GM12878 (cell line): ENCODE measurements at regions not wholly inside any gene's neighbourhood (a gene's known extent, or its start where the extent isn't known, plus 50 kb on each side); places are given as distances from the start of the nearest gene placed in this dataset.

ENCODE experiments used
- ATAC-seq: fragments of 200-7000 bp; cut with Tn5 transposase; 3 replicates; pipeline ENCODE4 v1.9.1; 2020; ENCODE audit warnings: mild to moderate bottlenecking, moderate library complexity
- BruUV-seq: library from RNA; stranded (reverse); fragments of 400-500 nt; replicated peaks from 2 replicates; lab custom pipeline; 2021; lab: Mats Ljungman, UMichigan
- CTCF ChIA-PET: fragments of 300-600 bp; sonication (Branson Sonifier 250); formaldehyde crosslinking; extraction: SDS; loops from one replicate; lab custom pipeline; 2021; ENCODE audit warnings: inconsistent platforms; lab: Yijun Ruan, JAX
- POLR2A ChIA-PET: fragments of 350-600 bp; formaldehyde crosslinking; extraction: SDS; loops from one replicate; lab custom pipeline; 2021; ENCODE audit warnings: inconsistent platforms; lab: Charles Lee
- RAD21 ChIA-PET: fragments of 300-600 bp; sonication (Branson Sonifier 250); formaldehyde crosslinking; loops from one replicate; lab custom pipeline; 2023; ENCODE audit warnings: antibody characterized with exemption; ENCODE audit not compliant: unreplicated experiment; lab: Charles Lee
- SMC1A ChIA-PET: fragments of 300-600 bp; sonication (Branson Sonifier 250); formaldehyde crosslinking; loops from one replicate; lab custom pipeline; 2023; ENCODE audit not compliant: unreplicated experiment, uncharacterized antibody; lab: Charles Lee
- DNase-seq: peaks from one replicate; pipeline ENCODE4 v3.0.0-alpha.2; 2011; ENCODE audit warnings: low read depth, low spot score
- FAIRE-seq: peaks from 3 replicates; lab custom pipeline; 2011; peaks lifted over from hg19 to GRCh38; lab: Jason Lieb, UNC
- H2AFZ ChIP-seq: 2 replicates; pipeline ENCODE4 v1.6.0; 2011; ENCODE audit warnings: low read depth, low read length, control low read depth; ENCODE audit not compliant: control insufficient read depth
- H3K27ac ChIP-seq: 2 replicates; pipeline ENCODE4 v1.5.1; 2011; ENCODE audit warnings: control low read depth; ENCODE audit not compliant: control insufficient read depth, insufficient read depth
- H3K27me3 ChIP-seq, 2 experiments: replicated peaks in 1 of 2; 2 replicates each; pipeline versions ENCODE4 v1.6.0 to v1.6.1; 2011; ENCODE audit warnings: low read length in 1 of 2; ENCODE audit not compliant: control insufficient read depth in 2 of 2, insufficient read depth in 2 of 2
- H3K36me3 ChIP-seq, 2 experiments: 2 replicates each; pipeline ENCODE4 v1.5.1; 2011; ENCODE audit warnings: low read length in 1 of 2; ENCODE audit not compliant: control insufficient read depth in 2 of 2, insufficient read depth in 2 of 2
- H3K4me1 ChIP-seq: 2 replicates; pipeline ENCODE4 v1.6.1; 2011; ENCODE audit warnings: mild to moderate bottlenecking, low read length, moderate library complexity, mixed read lengths; ENCODE audit not compliant: control insufficient read depth, insufficient read depth
- H3K4me2 ChIP-seq: 2 replicates; pipeline ENCODE4 v1.6.0; 2011; ENCODE audit warnings: control low read depth; ENCODE audit not compliant: control insufficient read depth, insufficient read depth
- H3K4me3 ChIP-seq: fragments of 200-600 bp; sonication (generic); 2 replicates; pipeline ENCODE4 v1.5.1; 2016
- H3K79me2 ChIP-seq: 2 replicates; pipeline ENCODE4 v1.6.0; 2011; ENCODE audit warnings: low read length; ENCODE audit not compliant: control insufficient read depth, insufficient read depth
- H3K9ac ChIP-seq: 2 replicates; pipeline ENCODE4 v1.8.0; 2011; ENCODE audit warnings: low read length, control low read depth, mixed read lengths; ENCODE audit not compliant: control insufficient read depth, insufficient read depth
- H3K9me3 ChIP-seq: replicated peaks from 3 replicates; pipeline ENCODE4 v1.5.1; 2011; ENCODE audit warnings: mild to moderate bottlenecking, low read length; ENCODE audit not compliant: control insufficient read depth, insufficient read depth
- H4K20me1 ChIP-seq: 2 replicates; pipeline ENCODE4 v1.6.0; 2011; ENCODE audit not compliant: control insufficient read depth, insufficient read depth
- CBX5 ChIP-seq: sonication (generic); IDR thresholded peaks from 2 replicates; pipeline ENCODE4 v1.6.1; 2016; ENCODE audit warnings: low read depth, moderate library complexity, mild to moderate bottlenecking, inconsistent platforms
- NBN ChIP-seq: fragments of 450-650 bp; IDR thresholded peaks from 2 replicates; pipeline ENCODE4 v1.6.1; 2016
- SP1 ChIP-seq: IDR thresholded peaks from one replicate; pipeline ENCODE4 v1.6.1; 2011; ENCODE audit warnings: low read depth, low read length
- SPI1 ChIP-seq: IDR thresholded peaks from 2 replicates; pipeline ENCODE4 v1.6.1; 2011; ENCODE audit warnings: low read depth, mild to moderate bottlenecking, low read length, moderate library complexity, borderline replicate concordance; ENCODE audit not compliant: insufficient read depth
- TBL1XR1 ChIP-seq: IDR thresholded peaks from 2 replicates; pipeline ENCODE4 v1.6.1; 2012; ENCODE audit warnings: low read depth, low read length, improper control_type of control experiment
- WGBS: methylation state at CpG from one replicate; pipeline ENCODE4 v1.1.6; 2016; ENCODE audit warnings: low lambda C conversion rate; ENCODE audit not compliant: insufficient replicate concordance, insufficient coverage; ENCODE audit errors: missing lambda C conversion rate; 5-methylcytosine and 5-hydroxymethylcytosine counted together
- in situ Hi-C: fragments of 300-500 bp; cut with MboI; formaldehyde crosslinking; loops from 9 replicates; pipeline ENCODE4 v1.14.3; 2018; ENCODE audit warnings: mixed read lengths
- intact Hi-C: fragments of 100-400 bp; cut with micrococcal nuclease; formaldehyde crosslinking; loops from one replicate; pipeline ENCODE4 v1.14.2; 2022; ENCODE audit not compliant: unreplicated experiment
- TF ChIP-seq, protein P1 (sequence below): IDR thresholded peaks from 2 replicates; pipeline ENCODE4 v1.6.1; 2012; ENCODE audit warnings: improper control_type of control experiment, low read depth, low read length; ENCODE audit not compliant: insufficient replicate concordance
- TF ChIP-seq, protein P2 (sequence below): IDR thresholded peaks from 2 replicates; pipeline ENCODE4 v1.6.1; 2011; ENCODE audit warnings: borderline replicate concordance, low read depth, mild to moderate bottlenecking, moderate library complexity, mixed read lengths, low read length; ENCODE audit not compliant: insufficient read depth; ENCODE audit errors: extremely low read length
- TF ChIP-seq, protein P3 (sequence below): fragments of 450-650 bp; IDR thresholded peaks from 2 replicates; pipeline ENCODE4 v1.6.1; 2016; ENCODE audit warnings: mild to moderate bottlenecking, moderate library complexity, borderline replicate concordance
- TF ChIP-seq, protein P4 (sequence below): IDR thresholded peaks from 2 replicates; pipeline ENCODE4 v1.6.1; 2012; ENCODE audit warnings: low read depth, low read length, improper control_type of control experiment

DNA sequence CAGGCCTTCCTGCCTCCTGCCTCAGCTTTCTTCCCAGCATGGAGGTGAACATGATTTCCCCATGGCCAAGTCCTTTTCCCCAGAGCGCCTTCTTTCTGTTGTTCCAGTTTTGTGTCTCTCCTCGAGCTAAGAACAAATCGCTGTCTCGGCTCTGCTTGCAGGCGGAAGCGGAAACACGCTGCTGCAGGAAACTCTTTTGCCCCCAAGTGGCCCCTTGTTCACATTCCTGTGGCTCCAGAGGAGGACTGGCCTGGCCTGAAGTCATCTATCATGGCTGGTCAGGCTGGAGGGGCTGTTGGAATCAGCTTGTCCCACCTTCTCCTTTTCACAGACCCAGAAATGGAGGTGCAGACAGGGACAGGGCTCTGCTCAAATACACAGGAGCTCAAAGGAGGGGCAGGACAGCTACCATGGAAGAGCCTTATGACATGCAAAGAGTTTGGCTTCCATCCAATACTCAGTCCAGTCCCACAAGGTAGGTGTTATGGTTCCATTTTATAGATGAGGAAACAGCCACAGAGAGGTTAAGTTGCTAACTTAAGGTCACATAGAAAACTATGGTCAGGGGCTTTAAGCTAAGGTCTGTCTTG lies 182.2 kb upstream of the SYT13 start (continued):
- TF ChIP-seq, protein P1, sequence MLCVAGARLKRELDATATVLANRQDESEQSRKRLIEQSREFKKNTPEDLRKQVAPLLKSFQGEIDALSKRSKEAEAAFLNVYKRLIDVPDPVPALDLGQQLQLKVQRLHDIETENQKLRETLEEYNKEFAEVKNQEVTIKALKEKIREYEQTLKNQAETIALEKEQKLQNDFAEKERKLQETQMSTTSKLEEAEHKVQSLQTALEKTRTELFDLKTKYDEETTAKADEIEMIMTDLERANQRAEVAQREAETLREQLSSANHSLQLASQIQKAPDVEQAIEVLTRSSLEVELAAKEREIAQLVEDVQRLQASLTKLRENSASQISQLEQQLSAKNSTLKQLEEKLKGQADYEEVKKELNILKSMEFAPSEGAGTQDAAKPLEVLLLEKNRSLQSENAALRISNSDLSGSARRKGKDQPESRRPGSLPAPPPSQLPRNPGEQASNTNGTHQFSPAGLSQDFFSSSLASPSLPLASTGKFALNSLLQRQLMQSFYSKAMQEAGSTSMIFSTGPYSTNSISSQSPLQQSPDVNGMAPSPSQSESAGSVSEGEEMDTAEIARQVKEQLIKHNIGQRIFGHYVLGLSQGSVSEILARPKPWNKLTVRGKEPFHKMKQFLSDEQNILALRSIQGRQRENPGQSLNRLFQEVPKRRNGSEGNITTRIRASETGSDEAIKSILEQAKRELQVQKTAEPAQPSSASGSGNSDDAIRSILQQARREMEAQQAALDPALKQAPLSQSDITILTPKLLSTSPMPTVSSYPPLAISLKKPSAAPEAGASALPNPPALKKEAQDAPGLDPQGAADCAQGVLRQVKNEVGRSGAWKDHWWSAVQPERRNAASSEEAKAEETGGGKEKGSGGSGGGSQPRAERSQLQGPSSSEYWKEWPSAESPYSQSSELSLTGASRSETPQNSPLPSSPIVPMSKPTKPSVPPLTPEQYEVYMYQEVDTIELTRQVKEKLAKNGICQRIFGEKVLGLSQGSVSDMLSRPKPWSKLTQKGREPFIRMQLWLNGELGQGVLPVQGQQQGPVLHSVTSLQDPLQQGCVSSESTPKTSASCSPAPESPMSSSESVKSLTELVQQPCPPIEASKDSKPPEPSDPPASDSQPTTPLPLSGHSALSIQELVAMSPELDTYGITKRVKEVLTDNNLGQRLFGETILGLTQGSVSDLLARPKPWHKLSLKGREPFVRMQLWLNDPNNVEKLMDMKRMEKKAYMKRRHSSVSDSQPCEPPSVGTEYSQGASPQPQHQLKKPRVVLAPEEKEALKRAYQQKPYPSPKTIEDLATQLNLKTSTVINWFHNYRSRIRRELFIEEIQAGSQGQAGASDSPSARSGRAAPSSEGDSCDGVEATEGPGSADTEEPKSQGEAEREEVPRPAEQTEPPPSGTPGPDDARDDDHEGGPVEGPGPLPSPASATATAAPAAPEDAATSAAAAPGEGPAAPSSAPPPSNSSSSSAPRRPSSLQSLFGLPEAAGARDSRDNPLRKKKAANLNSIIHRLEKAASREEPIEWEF, result no peak
- no peak for TF ChIP-seq TBL1XR1

DNA sequence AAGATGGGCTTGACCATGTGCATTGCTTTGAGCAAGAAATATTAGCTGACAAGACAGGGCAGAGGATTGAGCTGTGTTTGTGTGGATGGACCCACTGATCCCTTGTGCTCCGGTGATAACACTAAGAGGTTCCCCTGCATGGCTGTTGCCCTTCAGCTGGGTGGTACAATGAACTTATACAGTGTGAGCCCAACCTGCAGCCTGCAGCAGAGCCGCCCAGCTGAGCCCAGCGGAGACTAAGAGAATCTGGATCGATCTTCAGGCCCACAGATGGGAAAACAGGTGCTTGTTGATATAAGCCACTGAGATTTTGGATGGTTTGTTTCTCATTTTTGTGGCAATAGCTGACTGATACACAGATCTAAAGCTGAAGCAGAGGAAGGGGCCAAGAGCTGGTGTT lies 177.4 kb upstream of the SYT13 start:
- ATAC-seq (no peak), DNase-seq (no peak), FAIRE-seq (no peak)
- Histone ChIP-seq H3K9ac (no peak overlapping the region), H4K20me1 (no peaks in the 10 kb centered on the region), H3K4me2 (no peak overlapping the region), H3K27ac (no peak overlapping the region), H3K27me3 (peaks cover 0 to 1% of the 10 kb centered on the region in 2 experiments), H3K4me3 (no peak overlapping the region), H3K36me3 (no peaks in the 10 kb centered on the region), H3K79me2 (no peaks in the 10 kb centered on the region), H3K4me1 (no peaks in the 10 kb centered on the region), H2AFZ (no peak overlapping the region), H3K9me3 (no peaks in the 10 kb centered on the region)
- ChIA-PET RAD21 (no interaction called here), POLR2A (no interaction called here), CTCF (no interaction called here), SMC1A (no interaction called here)
- BruUV-seq, result no TSS peak
- intact Hi-C loops (no loop called here), in situ Hi-C loops (no loop called here)
- TF ChIP-seq, protein P2, sequence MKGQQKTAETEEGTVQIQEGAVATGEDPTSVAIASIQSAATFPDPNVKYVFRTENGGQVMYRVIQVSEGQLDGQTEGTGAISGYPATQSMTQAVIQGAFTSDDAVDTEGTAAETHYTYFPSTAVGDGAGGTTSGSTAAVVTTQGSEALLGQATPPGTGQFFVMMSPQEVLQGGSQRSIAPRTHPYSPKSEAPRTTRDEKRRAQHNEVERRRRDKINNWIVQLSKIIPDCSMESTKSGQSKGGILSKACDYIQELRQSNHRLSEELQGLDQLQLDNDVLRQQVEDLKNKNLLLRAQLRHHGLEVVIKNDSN, result no peak
- no peak for TF ChIP-seq CBX5
- TF ChIP-seq, protein P3, sequence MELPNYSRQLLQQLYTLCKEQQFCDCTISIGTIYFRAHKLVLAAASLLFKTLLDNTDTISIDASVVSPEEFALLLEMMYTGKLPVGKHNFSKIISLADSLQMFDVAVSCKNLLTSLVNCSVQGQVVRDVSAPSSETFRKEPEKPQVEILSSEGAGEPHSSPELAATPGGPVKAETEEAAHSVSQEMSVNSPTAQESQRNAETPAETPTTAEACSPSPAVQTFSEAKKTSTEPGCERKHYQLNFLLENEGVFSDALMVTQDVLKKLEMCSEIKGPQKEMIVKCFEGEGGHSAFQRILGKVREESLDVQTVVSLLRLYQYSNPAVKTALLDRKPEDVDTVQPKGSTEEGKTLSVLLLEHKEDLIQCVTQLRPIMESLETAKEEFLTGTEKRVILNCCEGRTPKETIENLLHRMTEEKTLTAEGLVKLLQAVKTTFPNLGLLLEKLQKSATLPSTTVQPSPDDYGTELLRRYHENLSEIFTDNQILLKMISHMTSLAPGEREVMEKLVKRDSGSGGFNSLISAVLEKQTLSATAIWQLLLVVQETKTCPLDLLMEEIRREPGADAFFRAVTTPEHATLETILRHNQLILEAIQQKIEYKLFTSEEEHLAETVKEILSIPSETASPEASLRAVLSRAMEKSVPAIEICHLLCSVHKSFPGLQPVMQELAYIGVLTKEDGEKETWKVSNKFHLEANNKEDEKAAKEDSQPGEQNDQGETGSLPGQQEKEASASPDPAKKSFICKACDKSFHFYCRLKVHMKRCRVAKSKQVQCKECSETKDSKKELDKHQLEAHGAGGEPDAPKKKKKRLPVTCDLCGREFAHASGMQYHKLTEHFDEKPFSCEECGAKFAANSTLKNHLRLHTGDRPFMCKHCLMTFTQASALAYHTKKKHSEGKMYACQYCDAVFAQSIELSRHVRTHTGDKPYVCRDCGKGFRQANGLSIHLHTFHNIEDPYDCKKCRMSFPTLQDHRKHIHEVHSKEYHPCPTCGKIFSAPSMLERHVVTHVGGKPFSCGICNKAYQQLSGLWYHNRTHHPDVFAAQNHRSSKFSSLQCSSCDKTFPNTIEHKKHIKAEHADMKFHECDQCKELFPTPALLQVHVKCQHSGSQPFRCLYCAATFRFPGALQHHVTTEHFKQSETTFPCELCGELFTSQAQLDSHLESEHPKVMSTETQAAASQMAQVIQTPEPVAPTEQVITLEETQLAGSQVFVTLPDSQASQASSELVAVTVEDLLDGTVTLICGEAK, result no peak
- TF ChIP-seq, protein P4, sequence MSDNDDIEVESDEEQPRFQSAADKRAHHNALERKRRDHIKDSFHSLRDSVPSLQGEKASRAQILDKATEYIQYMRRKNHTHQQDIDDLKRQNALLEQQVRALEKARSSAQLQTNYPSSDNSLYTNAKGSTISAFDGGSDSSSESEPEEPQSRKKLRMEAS, result no peak
- TF ChIP-seq SPI1, result no peak
- no peak for TF ChIP-seq SP1
- TF ChIP-seq NBN, result no peak
- WGBS, result 8% methylated on average over 4 of the region's 4 CpGs
